ENCODE measurements at regions not wholly inside any gene's neighbourhood (a gene's known extent, or its start where the extent isn't known, plus 50 kb on each side); places are given as distances from the start of the nearest gene placed in this dataset.

DNA sequence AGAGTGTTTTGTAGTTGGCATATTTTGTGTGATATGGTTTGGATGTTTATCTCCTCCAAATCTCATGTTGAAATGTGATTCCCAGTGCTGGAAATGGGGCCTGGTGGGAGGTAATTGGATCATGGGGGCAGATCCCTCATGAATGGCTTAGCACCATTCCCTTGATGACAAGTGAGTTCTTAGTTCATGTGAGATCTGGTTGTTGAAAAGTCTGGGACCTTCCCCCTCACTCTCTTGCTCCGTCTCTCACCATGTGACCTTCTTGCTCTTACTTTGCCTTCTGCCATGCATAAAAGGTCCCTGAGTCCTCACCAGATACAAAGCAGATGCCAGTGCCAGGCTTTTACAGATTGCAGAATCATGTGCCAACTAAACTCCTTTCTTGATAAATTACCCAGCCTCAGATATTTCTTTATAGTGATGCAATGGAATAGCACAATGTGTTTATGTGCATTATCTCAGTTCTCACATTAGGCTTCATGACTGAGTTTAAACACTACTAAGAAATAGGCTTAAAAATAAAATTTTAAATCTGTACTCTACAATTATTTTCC is 1348.8 kb downstream of the STIM2 start:
- TF ChIP-seq, protein P1, sequence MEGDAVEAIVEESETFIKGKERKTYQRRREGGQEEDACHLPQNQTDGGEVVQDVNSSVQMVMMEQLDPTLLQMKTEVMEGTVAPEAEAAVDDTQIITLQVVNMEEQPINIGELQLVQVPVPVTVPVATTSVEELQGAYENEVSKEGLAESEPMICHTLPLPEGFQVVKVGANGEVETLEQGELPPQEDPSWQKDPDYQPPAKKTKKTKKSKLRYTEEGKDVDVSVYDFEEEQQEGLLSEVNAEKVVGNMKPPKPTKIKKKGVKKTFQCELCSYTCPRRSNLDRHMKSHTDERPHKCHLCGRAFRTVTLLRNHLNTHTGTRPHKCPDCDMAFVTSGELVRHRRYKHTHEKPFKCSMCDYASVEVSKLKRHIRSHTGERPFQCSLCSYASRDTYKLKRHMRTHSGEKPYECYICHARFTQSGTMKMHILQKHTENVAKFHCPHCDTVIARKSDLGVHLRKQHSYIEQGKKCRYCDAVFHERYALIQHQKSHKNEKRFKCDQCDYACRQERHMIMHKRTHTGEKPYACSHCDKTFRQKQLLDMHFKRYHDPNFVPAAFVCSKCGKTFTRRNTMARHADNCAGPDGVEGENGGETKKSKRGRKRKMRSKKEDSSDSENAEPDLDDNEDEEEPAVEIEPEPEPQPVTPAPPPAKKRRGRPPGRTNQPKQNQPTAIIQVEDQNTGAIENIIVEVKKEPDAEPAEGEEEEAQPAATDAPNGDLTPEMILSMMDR (IDR thresholded peaks at IDR 0.05): no peak
- TF ChIP-seq EP300 (IDR thresholded peaks at IDR 0.05; ENCODE audit: borderline replicate concordance in 1 of 2, low read depth in 1 of 2, low read length in 1 of 2) (no peak), RAD21 (IDR thresholded peaks at IDR 0.05; ENCODE audit: low read length) (no peak)

Measured in SK-N-SH (cell line).